ENCODE measurements at regions not wholly inside any gene's neighbourhood (a gene's known extent, or its start where the extent isn't known, plus 50 kb on each side); places are given as distances from the start of the nearest gene placed in this dataset.

GRCh38 chr4:22875587-22876257 lies 183.0 kb downstream of the GBA3 start:
- Histone ChIP-seq H3K4me3 (ENCODE audit: insufficient read depth, low read length, poor library complexity, severe bottlenecking) (no peak overlapping the region), H3K79me2 (ENCODE audit: insufficient read depth, low read length) (no peaks in the 10 kb centered on the region), H3K4me2 (ENCODE audit: low read depth, low read length, poor library complexity, severe bottlenecking) (no peak overlapping the region), H2AFZ (ENCODE audit: low read depth, low read length, severe bottlenecking) (no peak overlapping the region), H3K9ac (ENCODE audit: low read length) (no peak overlapping the region), H3K9me2 (replicated peaks; ENCODE audit: insufficient read depth, low read length) (no peaks in the 10 kb centered on the region), H3K27me3 (ENCODE audit: low read length) (no peaks in the 10 kb centered on the region), H3K27ac (ENCODE audit: low read depth, low read length) (no peak overlapping the region), H4K20me1 (ENCODE audit: low read depth, low read length) (no peaks in the 10 kb centered on the region), H3F3A (ENCODE audit: insufficient read depth) (no peaks in the 10 kb centered on the region), H3K9me3 (ENCODE audit: insufficient read depth, low read length) (no peaks in the 10 kb centered on the region), H3K36me3 (ENCODE audit: low read length) (no peaks in the 10 kb centered on the region)
- TF ChIP-seq EZH2phosphoT487 (conservative IDR thresholded peaks at IDR 0.05; ENCODE audit: low read length) (no peak), CTCF (IDR thresholded peaks at IDR 0.05; ENCODE audit: insufficient read depth, low read length, poor library complexity, severe bottlenecking) (no peak)

DNA sequence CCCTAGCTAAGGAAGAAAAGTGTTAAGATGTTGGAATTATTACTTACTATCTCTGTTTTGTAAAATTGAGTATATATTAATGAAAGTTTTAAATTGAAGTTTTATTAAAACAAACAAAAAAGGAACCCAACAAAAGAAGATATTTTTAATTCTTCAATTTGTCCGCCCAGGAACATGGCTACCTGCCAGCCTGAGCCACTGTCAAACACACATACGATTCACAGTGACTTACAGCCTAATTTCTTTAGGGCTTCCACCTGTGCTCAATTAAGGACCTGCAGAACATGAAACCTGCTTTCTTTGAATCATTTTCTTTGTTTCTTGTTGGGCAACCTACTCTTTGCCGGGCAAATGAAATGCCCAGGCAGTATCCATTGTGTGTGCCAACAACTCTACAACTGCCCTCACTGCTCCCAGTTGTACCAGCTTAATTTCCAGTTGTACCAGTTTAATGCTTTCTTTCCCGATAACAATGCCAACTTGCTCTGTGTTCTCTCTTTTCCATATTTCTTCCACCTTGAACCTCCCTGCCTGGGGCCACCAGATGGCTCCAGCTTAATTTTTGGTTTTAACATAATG lies 181.7 kb downstream of the GBA3 start:
- Histone ChIP-seq H3K27ac (ENCODE audit: low read depth, low read length) (no peak overlapping the region), H3K36me3 (ENCODE audit: low read length) (no peaks in the 10 kb centered on the region), H3F3A (ENCODE audit: insufficient read depth) (no peaks in the 10 kb centered on the region), H3K4me3 (ENCODE audit: insufficient read depth, low read length, poor library complexity, severe bottlenecking) (no peak overlapping the region), H3K9ac (ENCODE audit: low read length) (no peak overlapping the region), H3K4me2 (ENCODE audit: low read depth, low read length, poor library complexity, severe bottlenecking) (no peak overlapping the region), H3K79me2 (ENCODE audit: insufficient read depth, low read length) (no peaks in the 10 kb centered on the region), H3K9me2 (replicated peaks; ENCODE audit: insufficient read depth, low read length) (no peaks in the 10 kb centered on the region), H2AFZ (ENCODE audit: low read depth, low read length, severe bottlenecking) (no peak overlapping the region), H4K20me1 (ENCODE audit: low read depth, low read length) (no peaks in the 10 kb centered on the region), H3K9me3 (ENCODE audit: insufficient read depth, low read length) (no peaks in the 10 kb centered on the region), H3K27me3 (ENCODE audit: low read length) (no peaks in the 10 kb centered on the region)
- TF ChIP-seq EZH2phosphoT487 (conservative IDR thresholded peaks at IDR 0.05; ENCODE audit: low read length) (no peak), CTCF (IDR thresholded peaks at IDR 0.05; ENCODE audit: insufficient read depth, low read length, poor library complexity, severe bottlenecking) (no peak)

DNA sequence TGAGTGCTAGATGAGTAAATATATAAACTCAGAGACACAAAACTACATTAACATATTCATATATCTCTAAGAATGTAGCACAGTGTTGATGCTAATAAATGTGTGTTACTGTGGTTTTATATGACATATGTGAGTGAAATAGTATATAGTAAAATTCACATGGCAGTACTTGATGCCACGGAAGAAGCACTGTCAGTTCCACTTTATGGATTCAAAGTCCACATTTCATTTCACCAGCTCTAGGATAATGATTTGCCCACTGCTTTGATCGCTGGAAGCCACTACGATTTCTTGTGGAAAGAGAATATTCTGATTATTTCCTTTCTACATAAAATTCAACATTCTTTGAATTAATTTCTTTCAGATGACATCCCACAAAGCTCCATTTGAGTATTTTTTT lies 181.2 kb downstream of the GBA3 start:
- TF ChIP-seq EZH2phosphoT487 (conservative IDR thresholded peaks at IDR 0.05; ENCODE audit: low read length), result no peak
- TF ChIP-seq CTCF (IDR thresholded peaks at IDR 0.05; ENCODE audit: insufficient read depth, low read length, poor library complexity, severe bottlenecking), result no peak
- Histone ChIP-seq H3K4me2 (ENCODE audit: low read depth, low read length, poor library complexity, severe bottlenecking) (no peak overlapping the region), H4K20me1 (ENCODE audit: low read depth, low read length) (no peaks in the 10 kb centered on the region), H3K9me2 (replicated peaks; ENCODE audit: insufficient read depth, low read length) (no peaks in the 10 kb centered on the region), H3K79me2 (ENCODE audit: insufficient read depth, low read length) (no peaks in the 10 kb centered on the region), H3K9me3 (ENCODE audit: insufficient read depth, low read length) (no peaks in the 10 kb centered on the region), H3K9ac (ENCODE audit: low read length) (no peak overlapping the region), H3K27me3 (ENCODE audit: low read length) (no peaks in the 10 kb centered on the region), H3K27ac (ENCODE audit: low read depth, low read length) (no peak overlapping the region), H2AFZ (ENCODE audit: low read depth, low read length, severe bottlenecking) (no peak overlapping the region), H3K4me3 (ENCODE audit: insufficient read depth, low read length, poor library complexity, severe bottlenecking) (no peak overlapping the region), H3F3A (ENCODE audit: insufficient read depth) (no peaks in the 10 kb centered on the region), H3K36me3 (ENCODE audit: low read length) (no peaks in the 10 kb centered on the region)

Data from SU-DHL-6 (cell line).